ENCODE measurements at regions not wholly inside any gene's neighbourhood (a gene's known extent, or its start where the extent isn't known, plus 50 kb on each side); places are given as distances from the start of the nearest gene placed in this dataset.

GRCh38 chr2:155513248-155513647 is 814.8 kb downstream of the KCNJ3 start:
- Histone ChIP-seq H3K79me1 (ENCODE audit: low read depth in 1 of 2, low read length in 2 of 2) (no peaks in the 10 kb centered on the region), H4K20me1 (ENCODE audit: insufficient read depth, low read length) (no peaks in the 10 kb centered on the region), H3K27ac (ENCODE audit: insufficient read depth, low read length) (no peak overlapping the region), H2BK15ac (ENCODE audit: low read depth, low read length) (no peak overlapping the region), H3K56ac (ENCODE audit: extremely low read depth, insufficient read depth, low read length) (no peak overlapping the region), H3K14ac (replicated peaks; ENCODE audit: low read depth, low read length) (no peak overlapping the region), H3K4me3 (ENCODE audit: insufficient read depth, low read depth, low read length) (no peak overlapping the region), H3K36me3 (ENCODE audit: control insufficient read depth, insufficient read depth, low read length) (no peaks in the 10 kb centered on the region), H2AK5ac (ENCODE audit: low read depth, low read length) (no peak overlapping the region), H3K4ac (ENCODE audit: low read depth, low read length) (no peak overlapping the region), H4K5ac (ENCODE audit: low read depth, low read length) (no peak overlapping the region), H2AFZ (replicated peaks; ENCODE audit: low read length, poor library complexity) (no peak overlapping the region), H2BK5ac (ENCODE audit: low read depth, low read length, poor library complexity, severe bottlenecking) (no peak overlapping the region), H2BK20ac (ENCODE audit: low read depth, low read length) (no peak overlapping the region), H3K18ac (ENCODE audit: low read depth, low read length) (no peak overlapping the region), H4K91ac (ENCODE audit: insufficient read depth, low read depth, low read length) (no peak overlapping the region), H3K27me3 (ENCODE audit: control insufficient read depth, insufficient read depth, low read length) (no peaks in the 10 kb centered on the region), H3K4me1 (ENCODE audit: control insufficient read depth, insufficient read depth, low read length) (no peaks in the 10 kb centered on the region), H3K4me2 (ENCODE audit: low read depth, low read length) (no peak overlapping the region), H2BK120ac (ENCODE audit: low read depth, low read length) (no peak overlapping the region), H3K9me3 (ENCODE audit: control insufficient read depth, insufficient read depth, low read length) (peaks cover 3% of the 10 kb centered on the region), H4K8ac (ENCODE audit: low read depth in 2 of 2, low read length in 2 of 2) (no peak overlapping the region), H2AK9ac (replicated peaks; ENCODE audit: low read depth, low read length, poor library complexity) (no peak overlapping the region), H3K9ac (ENCODE audit: low read depth, low read length) (no peak overlapping the region), H3K23ac (ENCODE audit: low read depth, low read length) (no peak overlapping the region), H3K9me1 (ENCODE audit: insufficient read depth, low read length) (no peaks in the 10 kb centered on the region)
- intact Hi-C loops (cut with micrococcal nuclease): no loop called here
- ChIA-PET CTCF (no interaction called here), POLR2A (ENCODE audit: unreplicated experiment) (no interaction called here)
- DNase-seq: no peak
- in situ Hi-C loops (cut with MboI; ENCODE audit: low sequenced_read_pairs): no loop called here
- no peak for TF ChIP-seq MAFK (IDR thresholded peaks at IDR 0.05; ENCODE audit: low read depth, low read length)
- no peak for TF ChIP-seq NFE2L2 (IDR thresholded peaks at IDR 0.05; ENCODE audit: low read depth, low read length)
- no peak for TF ChIP-seq CHD1 (IDR thresholded peaks at IDR 0.05; ENCODE audit: low read depth, low read length)
- no peak for TF ChIP-seq MAZ (IDR thresholded peaks at IDR 0.05; ENCODE audit: borderline replicate concordance, low read depth, low read length)
- no peak for TF ChIP-seq ELK1 (IDR thresholded peaks at IDR 0.05; ENCODE audit: borderline replicate concordance, low read depth, low read length)
- TF ChIP-seq CTCF (conservative IDR thresholded peaks at IDR 0.05; ENCODE audit: low read depth, low read length): no peak
- no peak for TF ChIP-seq SMC3 (IDR thresholded peaks at IDR 0.05; ENCODE audit: low read depth, low read length)
- no peak for TF ChIP-seq USF2 (IDR thresholded peaks at IDR 0.05; ENCODE audit: low read depth, low read length)
- TF ChIP-seq FOS (IDR thresholded peaks at IDR 0.05; ENCODE audit: low read depth, low read length): no peak
- TF ChIP-seq RAD21 (IDR thresholded peaks at IDR 0.05; ENCODE audit: low read length): no peak
- no peak for TF ChIP-seq BHLHE40 (IDR thresholded peaks at IDR 0.05; ENCODE audit: low read depth, low read length)
- no peak for TF ChIP-seq CEBPB (IDR thresholded peaks at IDR 0.05; ENCODE audit: low read depth, low read length)
- TF ChIP-seq RFX5 (IDR thresholded peaks at IDR 0.05; ENCODE audit: low read depth, low read length): no peak
- no peak for TF ChIP-seq RCOR1 (IDR thresholded peaks at IDR 0.05; ENCODE audit: insufficient replicate concordance, low read length)
- BruUV-seq (replicated peaks): no TSS peak
- ATAC-seq (ENCODE audit: low read depth): no peak
- no CpG with 5 or more reads among the region's 1 CpG for WGBS, 2 experiments (ENCODE audit: extremely low coverage in 2 of 2, insufficient read length in 1 of 2)
- dilution Hi-C loops (cut with HindIII; ENCODE audit: low sequenced_read_pairs, unreplicated experiment): no loop called here

Data from IMR-90 (cell line).